Stomach (tissue), 8 donors: ENCODE measurements at regions not wholly inside any gene's neighbourhood (a gene's known extent, or its start where the extent isn't known, plus 50 kb on each side); places are given as distances from the start of the nearest gene placed in this dataset.

Source experiments
- DNase-seq, 2 donors: peaks; one replicate each; pipeline versions ENCODE4 v3.0.0 to v3.0.0-alpha.2; 2013 to 2019
- H3K27ac ChIP-seq, 5 donors: fragments of 200-600 bp in 4 of 5; sonication (generic) in 4 of 5; one replicate each; pipeline ENCODE4 v1.5.1; 2013 to 2019; ENCODE audit warnings: mild to moderate bottlenecking in 1 of 5, moderate library complexity in 1 of 5
- H3K27me3 ChIP-seq, 3 donors: fragments of 200-600 bp; sonication (generic); one replicate each; pipeline ENCODE4 v1.5.1; 2017 to 2019; ENCODE audit warnings: mixed run types in 1 of 3
- H3K36me3 ChIP-seq, 4 donors: fragments of 200-600 bp; sonication (generic); 1 replicate in 3 of 4; 2 replicates in 1 of 4; pipeline ENCODE4 v1.5.1; 2016 to 2019
- H3K4me1 ChIP-seq, 4 donors: fragments of 200-600 bp; sonication (generic); one replicate each; pipeline ENCODE4 v1.5.1; 2016 to 2019
- H3K4me3 ChIP-seq, 4 donors: fragments of 200-600 bp; sonication (generic) in 3 of 4; one replicate each; pipeline ENCODE4 v1.5.1; 2016 to 2019; ENCODE audit warnings: mild to moderate bottlenecking in 1 of 4
- H3K9me3 ChIP-seq, 4 donors: fragments of 200-600 bp; sonication (generic); one replicate each; pipeline ENCODE4 v1.5.1; 2016 to 2019
- EP300 ChIP-seq: sonication (generic); formaldehyde crosslinking; IDR thresholded peaks from one replicate; pipeline ENCODE4 v1.6.1; 2017; ENCODE audit warnings: antibody characterized with exemption
- POLR2A ChIP-seq, 4 donors: fragments of 450-650 bp; IDR thresholded peaks; one replicate each; pipeline ENCODE4 v1.6.1; 2016; ENCODE audit warnings: antibody characterized with exemption in 4 of 4, control low read depth in 2 of 4, mild to moderate bottlenecking in 1 of 4, moderate library complexity in 1 of 4
- POLR2AphosphoS5 ChIP-seq, 3 donors: sonication (generic); formaldehyde crosslinking; IDR thresholded peaks; one replicate each; pipeline ENCODE4 v1.6.1; 2016; ENCODE audit warnings: antibody characterized with exemption in 3 of 3
- WGBS, 5 donors: extraction: QIAGEN DNeasy Blood & Tissue Kit in 3 of 5; methylation state at CpG; one replicate each; pipeline versions ENCODE4 v1.1.5 to v1.1.7; 2013 to 2018; 5-methylcytosine and 5-hydroxymethylcytosine counted together
- intact Hi-C: fragments of 100-400 bp; cut with DNase I; formaldehyde crosslinking; loops from one replicate; pipeline ENCODE4 v1.15.1; 2023; ENCODE audit warnings: low total_unique reads
- TF ChIP-seq, protein P1 (sequence below), 7 experiments: fragments of 450-650 bp in 4 of 7; fragments of 200-600 bp in 3 of 7; sonication (generic) in 3 of 7; IDR thresholded peaks; one replicate each; pipeline ENCODE4 v1.5.1; 2016 to 2019; ENCODE audit warnings: antibody characterized with exemption in 7 of 7, control low read depth in 2 of 7, mild to moderate bottlenecking in 1 of 7
- donor health status: healthy with polysubstance abuse.
- donor health status: Bipolar disorder and iron deficiency.
- donor health status: healthy.

DNA sequence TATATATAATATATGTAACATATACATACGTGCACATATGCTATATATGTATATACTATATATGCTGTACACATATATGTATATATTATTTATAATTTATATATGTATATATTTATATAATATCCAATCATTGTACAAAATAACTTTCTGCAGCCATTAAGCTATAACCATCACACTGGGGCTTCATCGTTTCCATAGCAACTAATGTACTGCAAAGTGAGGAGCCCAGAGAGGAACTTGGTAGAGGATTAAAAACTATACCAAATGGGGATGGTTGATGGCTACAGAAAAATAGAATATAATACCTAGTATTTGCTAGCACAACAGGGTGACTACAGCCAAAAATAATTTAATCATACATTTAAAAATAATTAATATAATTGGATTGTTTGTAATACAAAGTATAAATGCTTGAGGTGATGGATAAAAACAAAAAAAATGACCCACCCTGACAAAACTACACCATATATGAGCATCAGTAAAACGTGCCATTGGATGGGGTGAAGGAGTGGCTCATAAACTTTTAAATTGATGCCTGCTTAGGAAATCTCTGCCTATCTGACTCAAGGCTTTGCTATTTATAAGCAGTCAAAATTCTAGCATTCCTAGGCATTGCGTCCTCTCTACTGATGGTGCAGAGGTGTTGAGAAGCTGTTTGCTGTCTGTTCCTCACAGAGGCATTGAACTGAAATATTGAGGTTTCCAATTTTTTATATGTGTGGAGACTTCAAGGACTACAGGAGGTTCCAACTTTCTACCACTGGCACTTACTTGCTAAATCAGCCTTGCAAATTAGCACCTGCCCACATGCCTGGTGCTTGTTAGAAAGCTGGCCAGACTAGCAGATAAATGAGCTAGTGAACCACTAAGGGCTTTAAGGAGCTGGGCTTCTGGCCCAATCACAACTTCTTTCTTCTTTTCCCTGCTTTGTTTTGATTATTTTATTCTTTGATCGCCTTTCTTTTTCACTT lies 190.1 kb downstream of the SCP2D1 start:
- TF ChIP-seq, protein P1, sequence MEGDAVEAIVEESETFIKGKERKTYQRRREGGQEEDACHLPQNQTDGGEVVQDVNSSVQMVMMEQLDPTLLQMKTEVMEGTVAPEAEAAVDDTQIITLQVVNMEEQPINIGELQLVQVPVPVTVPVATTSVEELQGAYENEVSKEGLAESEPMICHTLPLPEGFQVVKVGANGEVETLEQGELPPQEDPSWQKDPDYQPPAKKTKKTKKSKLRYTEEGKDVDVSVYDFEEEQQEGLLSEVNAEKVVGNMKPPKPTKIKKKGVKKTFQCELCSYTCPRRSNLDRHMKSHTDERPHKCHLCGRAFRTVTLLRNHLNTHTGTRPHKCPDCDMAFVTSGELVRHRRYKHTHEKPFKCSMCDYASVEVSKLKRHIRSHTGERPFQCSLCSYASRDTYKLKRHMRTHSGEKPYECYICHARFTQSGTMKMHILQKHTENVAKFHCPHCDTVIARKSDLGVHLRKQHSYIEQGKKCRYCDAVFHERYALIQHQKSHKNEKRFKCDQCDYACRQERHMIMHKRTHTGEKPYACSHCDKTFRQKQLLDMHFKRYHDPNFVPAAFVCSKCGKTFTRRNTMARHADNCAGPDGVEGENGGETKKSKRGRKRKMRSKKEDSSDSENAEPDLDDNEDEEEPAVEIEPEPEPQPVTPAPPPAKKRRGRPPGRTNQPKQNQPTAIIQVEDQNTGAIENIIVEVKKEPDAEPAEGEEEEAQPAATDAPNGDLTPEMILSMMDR (IDR thresholded peaks at IDR 0.05): no peak
- no peak for TF ChIP-seq POLR2A (IDR thresholded peaks at IDR 0.05)
- no peak for TF ChIP-seq POLR2AphosphoS5 (IDR thresholded peaks at IDR 0.05)
- no peak for TF ChIP-seq EP300
- no peaks in the 10 kb centered on the region for H3K4me1 ChIP-seq
- no peak for DNase-seq
- 83 to 87% (median 86%) methylated on average over 5 of the region's 5 CpGs for WGBS, 5 donors
- intact Hi-C loops: no loop called here
- H3K9me3 ChIP-seq: no peaks in the 10 kb centered on the region
- H3K36me3 ChIP-seq: no peaks in the 10 kb centered on the region
- H3K27ac ChIP-seq: no peak overlapping the region
- H3K27me3 ChIP-seq: no peaks in the 10 kb centered on the region
- H3K4me3 ChIP-seq: no peak overlapping the region

DNA sequence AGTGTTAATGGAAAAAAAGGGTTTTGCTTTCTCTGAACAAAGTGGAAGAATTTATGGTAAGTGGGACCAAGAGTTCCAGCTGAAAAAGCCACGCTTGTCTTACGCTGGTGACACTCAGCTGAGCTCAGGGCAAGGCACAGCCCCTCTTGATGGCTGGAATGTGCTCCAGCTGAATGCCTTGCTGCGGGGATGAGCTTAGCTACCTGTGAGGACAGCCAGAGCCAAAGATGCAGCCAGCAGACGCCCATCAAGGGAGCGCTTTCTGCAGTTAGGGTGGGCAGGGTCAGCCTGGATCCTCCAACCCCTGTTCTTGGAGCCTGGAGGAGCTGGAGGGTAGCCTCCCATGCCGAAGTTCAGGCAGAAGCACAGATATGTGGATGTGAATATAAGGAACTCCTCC lies 191.4 kb downstream of the SCP2D1 start:
- H3K4me1 ChIP-seq: no peaks in the 10 kb centered on the region
- no peaks in the 10 kb centered on the region for H3K36me3 ChIP-seq
- H3K4me3 ChIP-seq: no peak overlapping the region
- H3K27me3 ChIP-seq: no peaks in the 10 kb centered on the region
- no peak overlapping the region for H3K27ac ChIP-seq
- WGBS, 5 donors: 77 to 87% (median 79%) methylated on average over 6 of the region's 6 CpGs
- no peaks in the 10 kb centered on the region for H3K9me3 ChIP-seq
- intact Hi-C loops: no loop called here
- TF ChIP-seq, protein P1 (IDR thresholded peaks at IDR 0.05): no peak
- TF ChIP-seq EP300 (no peak), POLR2AphosphoS5 (IDR thresholded peaks at IDR 0.05) (no peak)
- no peak for DNase-seq

DNA sequence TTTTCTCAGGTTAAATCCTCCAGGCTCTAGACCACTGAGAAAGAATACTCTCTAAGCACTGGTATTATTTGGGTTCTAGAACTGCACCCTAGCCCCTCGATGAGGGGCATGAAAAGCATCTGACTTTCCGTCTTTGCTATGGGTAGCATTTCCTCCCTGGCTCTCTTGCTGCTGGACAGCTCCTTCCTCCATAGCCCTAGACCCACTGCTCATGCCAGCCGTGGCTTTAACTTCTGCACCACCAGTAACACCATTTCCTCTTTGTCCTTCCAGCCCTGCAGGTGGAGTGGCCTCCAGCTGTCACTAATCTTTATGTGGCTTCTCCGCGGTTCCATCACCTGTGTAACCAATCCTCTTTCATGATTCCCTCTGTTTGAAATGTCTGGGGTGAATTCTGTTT lies 194.9 kb downstream of the SCP2D1 start:
- intact Hi-C loops: no loop called here
- TF ChIP-seq POLR2A (IDR thresholded peaks at IDR 0.05): no peak
- no peak for TF ChIP-seq POLR2AphosphoS5 (IDR thresholded peaks at IDR 0.05)
- TF ChIP-seq, protein P1 (IDR thresholded peaks at IDR 0.05): no peak
- TF ChIP-seq EP300: no peak
- H3K4me1 ChIP-seq: peaks cover 0 to 4% (median 0%) of the 10 kb centered on the region in 4 donors
- H3K4me3 ChIP-seq: no peak overlapping the region
- H3K27me3 ChIP-seq: no peaks in the 10 kb centered on the region
- no peaks in the 10 kb centered on the region for H3K9me3 ChIP-seq
- no peak overlapping the region for H3K27ac ChIP-seq
- no peaks in the 10 kb centered on the region for H3K36me3 ChIP-seq
- DNase-seq: peak in 1 of 2 donors; percentile 24
- WGBS, 5 donors: 46 to 61% (median 47%) methylated on average over 5 of the region's 5 CpGs

DNA sequence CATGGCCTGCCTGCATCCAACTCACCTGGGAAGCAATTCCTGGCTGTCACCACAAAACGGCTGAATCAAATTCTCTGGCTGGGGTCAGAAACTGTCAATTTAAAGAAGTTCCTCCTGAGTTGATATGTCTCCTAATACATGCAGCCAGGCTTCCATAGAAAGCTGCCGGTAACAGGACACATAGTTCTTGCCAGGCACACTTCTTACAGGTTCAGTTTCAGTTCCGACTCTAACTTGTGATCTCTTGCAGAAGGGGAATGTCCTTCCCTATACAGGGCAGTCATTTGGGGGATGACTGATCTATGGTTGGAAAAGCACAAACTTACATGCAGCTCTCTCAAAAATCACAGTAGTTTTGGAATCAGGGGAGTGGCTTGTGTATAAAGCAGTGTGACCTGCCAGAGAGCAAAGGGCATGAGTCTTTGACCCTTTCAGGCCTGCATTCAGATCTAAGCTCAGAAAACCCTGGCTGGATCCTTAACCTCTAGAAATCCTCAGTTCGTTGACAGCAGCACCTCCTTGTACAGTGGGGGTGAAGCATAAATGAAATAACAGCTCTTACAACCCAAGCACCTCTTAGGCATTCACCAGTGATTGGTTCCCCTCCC lies 195.6 kb downstream of the SCP2D1 start:
- WGBS, 5 donors: 56 to 77% (median 74%) methylated on average over 4 of the region's 4 CpGs
- Histone ChIP-seq H3K9me3 (no peaks in the 10 kb centered on the region), H3K27ac (no peak overlapping the region), H3K27me3 (no peaks in the 10 kb centered on the region), H3K4me1 (peaks cover 0 to 4% (median 0%) of the 10 kb centered on the region in 4 donors), H3K4me3 (no peak overlapping the region), H3K36me3 (no peaks in the 10 kb centered on the region)
- no peak for DNase-seq
- intact Hi-C loops: no loop called here
- TF ChIP-seq POLR2A (IDR thresholded peaks at IDR 0.05) (no peak), EP300 (no peak), POLR2AphosphoS5 (IDR thresholded peaks at IDR 0.05) (no peak)
- TF ChIP-seq, protein P1 (IDR thresholded peaks at IDR 0.05): no peak
